SU-DHL-6 (cell line): ENCODE measurements at regions not wholly inside any gene's neighbourhood (a gene's known extent, or its start where the extent isn't known, plus 50 kb on each side); places are given as distances from the start of the nearest gene placed in this dataset.

ENCODE experiments used
- CTCF ChIP-seq: fragments of 200-600 bp; sonication (generic); IDR thresholded peaks from one replicate; pipeline ENCODE4 v1.5.1; 2017; ENCODE audit warnings: antibody characterized with exemption, mild to moderate bottlenecking, low read length, moderate library complexity; ENCODE audit not compliant: insufficient read depth, poor library complexity, severe bottlenecking
- EZH2phosphoT487 ChIP-seq: fragments of 200-600 bp; sonication (generic), shearing (Covaris generic); conservative IDR thresholded peaks from 2 replicates; pipeline ENCODE4 v1.6.1; 2018; ENCODE audit warnings: mild to moderate bottlenecking, antibody characterized with exemption, low read length, moderate library complexity, mixed read lengths

DNA sequence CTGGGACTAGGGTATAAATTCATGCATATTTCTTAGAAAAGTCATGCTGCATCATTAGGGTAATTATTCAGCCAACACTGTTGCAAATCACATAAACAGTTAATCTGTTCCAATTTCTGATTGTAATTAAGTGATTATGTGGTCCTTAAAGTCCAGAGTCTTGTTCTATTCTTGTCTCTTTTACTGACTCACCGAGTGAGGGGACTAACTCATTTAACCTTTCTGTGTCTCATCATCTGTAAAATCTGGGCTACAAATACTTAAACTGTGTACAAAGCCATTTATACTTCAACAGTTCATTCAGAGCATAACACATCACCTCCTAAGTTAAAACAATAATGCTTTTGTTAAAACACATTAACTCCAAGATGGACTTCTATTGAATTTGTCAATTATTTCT lies 65.4 kb upstream of the KLHL13 start:
- no peak for TF ChIP-seq CTCF
- TF ChIP-seq EZH2phosphoT487 = no peak
